Activated CD8-positive, alpha-beta memory T cell treated with anti-CD3 and anti-CD28 coated beads, Interleukin-2, amount 50 U/mL, for 4 hours (primary cell): ENCODE measurements at regions not wholly inside any gene's neighbourhood (a gene's known extent, or its start where the extent isn't known, plus 50 kb on each side); places are given as distances from the start of the nearest gene placed in this dataset.

Experiments used
- DNase-seq: peaks from one replicate; pipeline ENCODE4 v3.0.0-alpha.2; 2020

DNA sequence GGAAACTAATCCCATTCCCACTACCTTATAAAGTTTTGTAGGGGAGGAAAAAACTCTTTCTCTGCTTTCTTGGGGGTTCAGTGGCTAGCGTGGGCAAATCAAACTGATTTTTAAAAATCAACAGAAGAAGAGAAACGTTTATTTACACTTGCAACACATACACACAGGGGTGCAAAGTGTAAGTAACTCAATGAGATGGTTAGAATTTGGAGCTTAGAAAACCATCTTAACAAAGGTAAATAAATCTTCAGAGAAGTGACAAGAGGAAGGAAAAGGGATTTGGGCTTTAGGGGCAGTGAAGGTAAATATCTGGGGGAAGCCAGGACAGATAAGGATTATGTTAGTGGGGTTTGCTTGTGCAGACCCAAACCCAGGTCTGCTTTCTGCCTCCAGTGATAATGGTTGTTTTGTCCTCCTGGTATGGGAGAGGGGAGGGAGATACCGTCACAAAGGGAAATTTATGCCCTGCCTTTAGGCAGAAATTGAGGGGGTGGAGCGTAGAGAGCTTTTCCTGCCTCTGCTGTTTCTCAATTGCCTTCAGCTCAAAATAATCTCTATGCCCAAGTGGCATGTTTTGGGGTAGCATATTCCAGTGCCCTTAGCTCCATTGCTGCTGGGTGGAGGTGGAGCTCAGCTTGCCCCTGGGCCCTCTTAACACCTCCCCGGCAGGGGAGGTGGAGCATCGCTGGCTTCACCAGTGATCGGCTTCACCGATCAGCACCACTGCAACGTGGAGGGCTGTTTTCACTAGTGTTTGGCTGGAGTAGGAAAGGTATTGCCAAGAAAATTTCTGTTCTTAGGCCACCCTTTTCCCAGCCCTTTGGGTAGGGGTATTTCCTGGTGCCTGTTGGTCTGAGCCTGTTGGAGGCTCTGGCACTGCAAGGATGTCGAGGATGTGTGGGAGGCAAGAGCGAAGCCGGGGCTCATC lies 92.2 kb downstream of the TEX51 start:
- DNase-seq, result no peak

DNA sequence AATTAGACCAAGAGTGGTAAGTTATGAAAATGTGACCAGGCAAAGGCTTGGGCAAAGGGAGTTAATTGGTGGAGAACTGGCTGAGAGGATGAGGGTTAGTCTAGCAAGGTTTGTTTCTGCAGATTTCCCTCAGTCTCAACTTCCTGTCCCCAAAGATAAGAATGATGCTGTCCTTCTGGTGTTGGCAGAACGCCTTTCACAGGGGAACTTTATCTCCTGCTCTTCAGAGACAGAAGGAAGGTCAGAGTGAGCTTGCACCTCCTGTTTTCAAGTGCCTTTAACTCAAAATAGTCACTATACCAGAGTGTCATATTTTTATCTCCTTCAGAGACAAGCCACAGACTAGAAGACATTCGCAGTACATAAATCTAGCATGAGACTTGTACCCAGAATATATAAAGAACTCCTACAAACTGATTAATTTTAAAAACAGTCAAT lies 95.7 kb downstream of the TEX51 start:
- DNase-seq, result no peak

DNA sequence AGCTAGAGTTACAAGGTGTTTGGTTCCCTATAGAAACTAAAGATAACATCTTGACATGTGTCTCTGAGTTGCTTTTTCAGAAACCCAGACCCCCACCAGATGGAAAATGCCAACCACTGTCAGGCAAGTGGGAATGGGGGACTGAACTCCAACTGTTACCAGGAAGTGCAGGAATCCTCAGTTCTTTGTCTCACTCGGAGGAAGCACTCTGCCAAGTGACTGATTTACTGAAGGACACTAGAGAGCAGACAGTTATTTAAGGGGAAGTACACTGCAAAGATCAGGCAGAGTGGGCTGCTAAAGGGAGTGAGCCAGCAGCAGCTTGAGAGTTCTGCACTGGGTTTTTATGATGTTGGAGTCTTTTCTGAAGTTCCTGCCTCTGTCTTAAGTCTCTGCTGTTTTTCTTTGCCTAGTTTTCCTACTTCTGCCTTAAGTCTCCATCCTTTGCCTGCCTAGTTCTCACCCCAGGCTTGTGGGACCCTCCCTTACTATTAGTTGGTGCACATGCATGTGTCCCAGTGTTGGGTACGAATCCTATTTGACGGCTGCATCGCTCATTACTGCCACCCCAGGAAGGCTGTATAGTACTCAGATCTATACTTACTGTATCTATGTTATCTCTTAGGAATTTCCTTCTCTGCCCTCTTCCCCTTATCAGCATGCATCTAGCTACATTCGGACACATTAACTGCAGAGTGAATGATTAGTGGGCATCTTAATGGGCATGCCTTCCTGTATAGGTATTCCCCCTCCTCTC lies 97.1 kb downstream of the TEX51 start:
- no peak for DNase-seq

DNA sequence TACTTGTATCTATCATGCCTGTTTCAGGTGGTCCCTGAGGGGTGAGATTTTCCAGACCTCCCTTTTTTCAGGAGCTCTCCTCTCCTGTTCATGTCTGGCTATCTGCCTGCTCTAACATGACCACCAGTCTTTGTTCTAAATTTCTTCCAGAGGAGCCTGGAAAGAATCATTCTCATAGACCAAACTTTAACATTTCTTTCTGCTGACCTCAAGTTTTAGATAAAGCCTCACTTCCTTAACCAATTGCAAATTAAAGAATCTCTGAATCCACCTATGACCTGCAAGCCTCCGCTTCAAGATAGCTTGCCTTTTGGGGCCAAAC lies 97.6 kb downstream of the TEX51 start:
- no peak for DNase-seq
